PC-9 (cell line): ENCODE measurements at regions not wholly inside any gene's neighbourhood (a gene's known extent, or its start where the extent isn't known, plus 50 kb on each side); places are given as distances from the start of the nearest gene placed in this dataset.

Experiments
- BruUV-seq: library from RNA; stranded (reverse); fragments of 400-500 nt; replicated peaks from 2 replicates; lab custom pipeline; 2021; lab: Mats Ljungman, UMichigan
- CTCF ChIA-PET: fragments of 300-600 bp; sonication (Branson Sonifier 250); formaldehyde crosslinking; loops from one replicate; lab custom pipeline; 2022; ENCODE audit warnings: antibody characterized with exemption; lab: Charles Lee
- POLR2A ChIA-PET: fragments of 300-600 bp; sonication (Branson Sonifier 250); formaldehyde crosslinking; loops from one replicate; lab custom pipeline; 2022; ENCODE audit warnings: antibody characterized with exemption; ENCODE audit not compliant: unreplicated experiment; lab: Charles Lee
- DNase-seq, 2 experiments: peaks; one replicate each; pipeline versions ENCODE4 v3.0.0 to v3.0.0-alpha.2; 2015 to 2022; ENCODE audit warnings: mixed read lengths in 1 of 2
- H2AFZ ChIP-seq: fragments of 200-600 bp; sonication (generic); 2 replicates; pipeline ENCODE4 v1.8.1; 2017; ENCODE audit warnings: antibody characterized with exemption
- H3F3A ChIP-seq: fragments of 200-600 bp; sonication (generic); 2 replicates; pipeline ENCODE4 v1.8.1; 2017; ENCODE audit warnings: antibody characterized with exemption, mild to moderate bottlenecking, low read depth; ENCODE audit not compliant: insufficient read depth
- H3K27ac ChIP-seq: fragments of 200-600 bp; sonication (generic); 2 replicates; pipeline ENCODE4 v1.6.1; 2016; ENCODE audit warnings: mixed run types
- H3K27me3 ChIP-seq: fragments of 200-600 bp; sonication (generic); 2 replicates; pipeline ENCODE4 v1.6.1; 2016; ENCODE audit warnings: low read depth, mixed run types; ENCODE audit not compliant: insufficient read depth
- H3K36me3 ChIP-seq: fragments of 200-600 bp; sonication (generic); 2 replicates; pipeline ENCODE4 v1.6.1; 2016; ENCODE audit warnings: low read depth, mixed run types
- H3K4me1 ChIP-seq: fragments of 200-600 bp; sonication (generic); replicated peaks from 2 replicates; pipeline ENCODE4 v1.6.1; 2016; ENCODE audit warnings: mixed run types; ENCODE audit not compliant: insufficient read depth
- H3K4me2 ChIP-seq: fragments of 200-600 bp; sonication (generic); 2 replicates; pipeline ENCODE4 v1.6.1; 2017; ENCODE audit warnings: mixed run types
- H3K4me3 ChIP-seq: fragments of 200-600 bp; sonication (generic); 2 replicates; pipeline ENCODE4 v1.6.1; 2016; ENCODE audit warnings: mixed run types
- H3K79me2 ChIP-seq: fragments of 200-600 bp; sonication (generic); 2 replicates; pipeline ENCODE4 v1.6.1; 2017; ENCODE audit warnings: low read depth, mixed run types
- H3K9me2 ChIP-seq: fragments of 200-600 bp; sonication (generic); 2 replicates; pipeline ENCODE4 v1.8.1; 2017; ENCODE audit warnings: mild to moderate bottlenecking; ENCODE audit not compliant: insufficient read depth
- H3K9me3 ChIP-seq: fragments of 200-600 bp; sonication (generic); 2 replicates; pipeline ENCODE4 v1.8.1; 2016; ENCODE audit warnings: low read depth; ENCODE audit not compliant: insufficient read depth
- H4K20me1 ChIP-seq: fragments of 200-600 bp; sonication (generic); 2 replicates; pipeline ENCODE4 v1.8.1; 2017; ENCODE audit not compliant: insufficient read depth
- EZH2 ChIP-seq: fragments of 200-600 bp; sonication (generic); IDR thresholded peaks from 2 replicates; pipeline ENCODE4 v1.8.0; 2017; ENCODE audit warnings: antibody characterized with exemption, low read depth
- intact Hi-C: fragments of 100-400 bp; cut with micrococcal nuclease; formaldehyde crosslinking; loops from one replicate; pipeline ENCODE4 v1.10.0; 2022; ENCODE audit not compliant: unreplicated experiment
- TF ChIP-seq, protein P1 (sequence below): fragments of 200-600 bp; sonication (generic); conservative IDR thresholded peaks from 2 replicates; pipeline ENCODE4 v1.6.1; 2017; ENCODE audit warnings: mixed run types, antibody characterized with exemption, mild to moderate bottlenecking, moderate library complexity

DNA sequence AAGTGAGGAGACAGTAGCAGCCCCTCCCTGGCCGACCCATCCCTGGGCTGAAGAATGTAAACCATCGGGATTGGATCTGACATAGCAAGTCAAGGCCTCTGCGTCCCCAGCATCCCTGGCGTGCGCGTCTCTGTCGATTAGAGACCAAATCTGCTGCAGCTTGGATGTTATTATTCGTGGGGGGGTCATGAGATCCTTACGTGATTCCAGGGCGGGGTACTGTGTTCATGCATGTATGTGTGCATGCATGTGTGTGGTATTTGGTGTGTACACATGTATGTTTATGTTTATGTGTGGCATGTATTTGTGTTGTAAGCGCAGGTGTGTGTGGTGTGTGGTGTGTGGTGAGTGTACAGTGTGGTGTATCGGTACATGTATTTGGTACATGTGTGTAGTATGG is 741.8 kb upstream of the SALL3 start:
- no TSS peak for BruUV-seq

DNA sequence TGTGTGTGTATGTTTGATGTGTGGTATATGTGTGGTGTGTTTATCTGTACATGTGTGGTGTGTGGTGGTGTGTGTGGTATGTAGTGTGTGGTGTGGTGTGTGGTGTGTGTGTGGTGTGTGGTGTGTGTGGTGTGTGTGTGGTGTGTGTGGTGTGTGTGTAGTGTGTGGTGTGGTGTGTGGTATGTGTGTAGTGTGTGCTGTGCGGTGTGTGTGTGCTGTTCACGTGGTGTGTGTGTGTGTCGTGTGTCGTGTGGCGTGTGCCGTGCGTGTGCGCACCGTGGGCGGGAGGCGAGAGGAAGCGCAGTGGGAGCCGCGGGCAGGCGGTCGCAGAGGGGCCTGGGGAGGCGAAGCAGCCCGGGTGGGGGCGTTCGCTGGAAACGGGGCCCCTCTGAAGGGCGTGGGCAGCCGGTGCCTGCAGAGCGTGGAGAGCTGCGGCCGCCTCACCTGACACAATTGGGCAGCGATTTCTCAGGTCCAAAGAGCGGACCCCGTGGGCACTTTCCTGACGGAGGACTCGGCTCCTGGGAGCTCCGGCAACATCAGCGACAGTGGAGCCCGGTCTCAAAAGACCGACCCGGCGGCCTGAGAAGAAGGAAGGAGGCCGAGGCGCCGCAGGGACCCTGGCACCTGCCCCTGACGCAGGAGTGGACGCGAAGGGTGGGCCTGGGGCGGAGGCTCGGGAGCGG is 741.1 kb upstream of the SALL3 start:
- H2AFZ ChIP-seq: no peak overlapping the region
- no peaks in the 10 kb centered on the region for H3K79me2 ChIP-seq
- ChIA-PET CTCF (no interaction called here), POLR2A (no interaction called here)
- BruUV-seq: no TSS peak
- intact Hi-C loops: no loop called here
- H3K36me3 ChIP-seq: no peaks in the 10 kb centered on the region
- no peaks in the 10 kb centered on the region for H3K4me1 ChIP-seq
- no peaks in the 10 kb centered on the region for H3K9me2 ChIP-seq
- TF ChIP-seq EZH2: no peak
- TF ChIP-seq, protein P1, sequence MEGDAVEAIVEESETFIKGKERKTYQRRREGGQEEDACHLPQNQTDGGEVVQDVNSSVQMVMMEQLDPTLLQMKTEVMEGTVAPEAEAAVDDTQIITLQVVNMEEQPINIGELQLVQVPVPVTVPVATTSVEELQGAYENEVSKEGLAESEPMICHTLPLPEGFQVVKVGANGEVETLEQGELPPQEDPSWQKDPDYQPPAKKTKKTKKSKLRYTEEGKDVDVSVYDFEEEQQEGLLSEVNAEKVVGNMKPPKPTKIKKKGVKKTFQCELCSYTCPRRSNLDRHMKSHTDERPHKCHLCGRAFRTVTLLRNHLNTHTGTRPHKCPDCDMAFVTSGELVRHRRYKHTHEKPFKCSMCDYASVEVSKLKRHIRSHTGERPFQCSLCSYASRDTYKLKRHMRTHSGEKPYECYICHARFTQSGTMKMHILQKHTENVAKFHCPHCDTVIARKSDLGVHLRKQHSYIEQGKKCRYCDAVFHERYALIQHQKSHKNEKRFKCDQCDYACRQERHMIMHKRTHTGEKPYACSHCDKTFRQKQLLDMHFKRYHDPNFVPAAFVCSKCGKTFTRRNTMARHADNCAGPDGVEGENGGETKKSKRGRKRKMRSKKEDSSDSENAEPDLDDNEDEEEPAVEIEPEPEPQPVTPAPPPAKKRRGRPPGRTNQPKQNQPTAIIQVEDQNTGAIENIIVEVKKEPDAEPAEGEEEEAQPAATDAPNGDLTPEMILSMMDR: no peak
- no peak overlapping the region for H3K4me3 ChIP-seq
- H3K27ac ChIP-seq: no peak overlapping the region
- no peaks in the 10 kb centered on the region for H3K9me3 ChIP-seq
- H3K4me2 ChIP-seq: no peak overlapping the region
- no peaks in the 10 kb centered on the region for H3F3A ChIP-seq
- peaks cover 35% of the 10 kb centered on the region for H3K27me3 ChIP-seq
- no peaks in the 10 kb centered on the region for H4K20me1 ChIP-seq
- no peak for DNase-seq

More for the DNA sequence above, 741.8 kb upstream of the SALL3 start:
- Histone ChIP-seq H3K9me2 (no peaks in the 10 kb centered on the region), H3K27me3 (peaks cover 39% of the 10 kb centered on the region), H3K27ac (no peak overlapping the region), H3F3A (no peaks in the 10 kb centered on the region), H4K20me1 (no peaks in the 10 kb centered on the region), H2AFZ (no peak overlapping the region), H3K4me1 (no peaks in the 10 kb centered on the region), H3K4me3 (no peak overlapping the region), H3K79me2 (no peaks in the 10 kb centered on the region), H3K36me3 (no peaks in the 10 kb centered on the region), H3K9me3 (no peaks in the 10 kb centered on the region), H3K4me2 (no peak overlapping the region)
- CTCF ChIA-PET: no interaction called here
- no peak for DNase-seq
- intact Hi-C loops: no loop called here
- POLR2A ChIA-PET: no interaction called here
- TF ChIP-seq, protein P1: no peak
- TF ChIP-seq EZH2: no peak

DNA sequence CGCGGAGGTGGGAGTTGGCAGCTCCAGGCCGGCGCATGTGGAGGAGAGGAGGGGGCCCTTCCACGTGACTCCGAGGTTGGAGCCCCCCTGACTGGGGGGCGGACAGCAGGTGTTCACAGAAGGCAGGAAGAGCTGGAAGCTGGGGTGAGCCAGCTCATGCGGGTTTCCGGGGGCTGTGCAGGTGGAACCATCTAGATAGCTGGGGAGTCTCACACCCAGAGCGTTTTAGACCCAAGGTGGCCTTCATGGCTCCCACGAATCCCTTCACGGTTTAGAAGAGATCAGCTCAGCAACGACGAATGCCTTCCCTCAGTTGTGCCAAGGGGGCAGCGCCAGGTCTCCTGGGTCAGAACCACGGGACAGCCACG is 740.5 kb upstream of the SALL3 start:
- H3K27ac ChIP-seq: no peak overlapping the region
- POLR2A ChIA-PET: no interaction called here
- no peak overlapping the region for H3K4me3 ChIP-seq
- H3K36me3 ChIP-seq: no peaks in the 10 kb centered on the region
- intact Hi-C loops: no loop called here
- no peak overlapping the region for H2AFZ ChIP-seq
- DNase-seq: no peak
- H3K27me3 ChIP-seq: peaks cover 32% of the 10 kb centered on the region
- no peaks in the 10 kb centered on the region for H3K9me2 ChIP-seq
- no peaks in the 10 kb centered on the region for H4K20me1 ChIP-seq
- no peak overlapping the region for H3K4me2 ChIP-seq
- H3K4me1 ChIP-seq: no peaks in the 10 kb centered on the region
- no peaks in the 10 kb centered on the region for H3K79me2 ChIP-seq
- BruUV-seq: no TSS peak
- TF ChIP-seq, protein P1: no peak
- no peak for TF ChIP-seq EZH2
- CTCF ChIA-PET: no interaction called here
- no peaks in the 10 kb centered on the region for H3K9me3 ChIP-seq
- H3F3A ChIP-seq: no peaks in the 10 kb centered on the region
